Neural cell (in vitro differentiated cells): ENCODE measurements at regions not wholly inside any gene's neighbourhood (a gene's known extent, or its start where the extent isn't known, plus 50 kb on each side); places are given as distances from the start of the nearest gene placed in this dataset.

ENCODE experiments used
- H2AFZ ChIP-seq: fragments of 200-600, 300-800 bp; sonication (generic), shearing (Covaris generic); 2 replicates; pipeline ENCODE4 v1.6.0; 2014; ENCODE audit warnings: low read depth, mild to moderate bottlenecking, antibody characterized with exemption, low read length, moderate library complexity
- H3F3A ChIP-seq: fragments of 200-600 bp; shearing (Covaris generic); 2 replicates; pipeline ENCODE4 v1.6.1; 2016; ENCODE audit warnings: mild to moderate bottlenecking, moderate library complexity, mixed read lengths, antibody characterized with exemption, low read length; ENCODE audit not compliant: insufficient read depth, poor library complexity, severe bottlenecking
- H3K27ac ChIP-seq: fragments of 200-600, 300-800 bp; sonication (generic), shearing (Covaris generic); 2 replicates; pipeline ENCODE4 v1.5.1; 2014; ENCODE audit warnings: mild to moderate bottlenecking, low read length, moderate library complexity
- H3K27me3 ChIP-seq: fragments of 300-800, 200-600 bp; sonication (generic), shearing (Covaris generic); 2 replicates; pipeline ENCODE4 v1.6.0; 2014; ENCODE audit warnings: mild to moderate bottlenecking, low read depth, low read length, moderate library complexity; ENCODE audit not compliant: insufficient read depth
- H3K36me3 ChIP-seq: fragments of 300-800, 200-600 bp; sonication (generic), shearing (Covaris generic); 2 replicates; pipeline ENCODE4 v1.5.1; 2014; ENCODE audit warnings: mild to moderate bottlenecking, antibody characterized with exemption, low read length, moderate library complexity; ENCODE audit not compliant: insufficient read depth
- H3K4me2 ChIP-seq: fragments of 300-800, 200-600 bp; sonication (generic), shearing (Covaris generic); 2 replicates; pipeline ENCODE4 v1.6.0; 2014; ENCODE audit warnings: mild to moderate bottlenecking, low read length
- H3K4me3 ChIP-seq: fragments of 300-800, 200-600 bp; sonication (generic), shearing (Covaris generic); 2 replicates; pipeline ENCODE4 v1.5.1; 2014; ENCODE audit warnings: mild to moderate bottlenecking, low read length, moderate library complexity
- H3K79me2 ChIP-seq: fragments of 200-600 bp; shearing (Covaris generic); replicated peaks from 2 replicates; pipeline ENCODE4 v1.6.0; 2014; ENCODE audit warnings: mild to moderate bottlenecking, low read length, moderate library complexity; ENCODE audit not compliant: insufficient read depth
- H3K9ac ChIP-seq: fragments of 300-800, 200-600 bp; sonication (generic), shearing (Covaris generic); 2 replicates; pipeline ENCODE4 v1.6.1; 2016; ENCODE audit warnings: mild to moderate bottlenecking, low read length, mixed read lengths
- H3K9me2 ChIP-seq: fragments of 200-600 bp; shearing (Covaris generic); 2 replicates; pipeline ENCODE4 v1.6.1; 2016; ENCODE audit warnings: mild to moderate bottlenecking, low read length, mixed read lengths; ENCODE audit not compliant: insufficient read depth
- H3K9me3 ChIP-seq: fragments of 200-600, 300-800 bp; sonication (generic), shearing (Covaris generic); 2 replicates; pipeline ENCODE4 v1.6.1; 2016; ENCODE audit warnings: mild to moderate bottlenecking, mixed run types, low read length, moderate library complexity, mixed read lengths
- H4K20me1 ChIP-seq: fragments of 200-600 bp; shearing (Covaris generic); 2 replicates; pipeline ENCODE4 v1.6.1; 2016; ENCODE audit warnings: mild to moderate bottlenecking, mixed run types; ENCODE audit not compliant: insufficient read depth
- EP300 ChIP-seq: fragments of 450-650 bp; conservative IDR thresholded peaks from 2 replicates; pipeline ENCODE4 v1.6.1; 2014; ENCODE audit warnings: antibody characterized with exemption, mild to moderate bottlenecking, moderate library complexity; ENCODE audit not compliant: poor library complexity, severe bottlenecking
- EZH2 ChIP-seq: fragments of 200-600, 300-800 bp; shearing (Covaris generic), sonication (generic); IDR thresholded peaks from 2 replicates; pipeline ENCODE4 v1.6.1; 2014; ENCODE audit warnings: antibody characterized with exemption, low read length, borderline replicate concordance, mild to moderate bottlenecking; ENCODE audit not compliant: insufficient read depth, poor library complexity, severe bottlenecking
- MXI1 ChIP-seq: fragments of 450-650 bp; conservative IDR thresholded peaks from 2 replicates; pipeline ENCODE4 v1.6.1; 2014; ENCODE audit warnings: antibody characterized with exemption, mild to moderate bottlenecking; ENCODE audit not compliant: poor library complexity, severe bottlenecking
- POLR2AphosphoS5 ChIP-seq: IDR thresholded peaks from 2 replicates; pipeline ENCODE4 v1.6.1; 2012
- RAD21 ChIP-seq: fragments of 450-650 bp; conservative IDR thresholded peaks from 2 replicates; pipeline ENCODE4 v1.6.1; 2014; ENCODE audit warnings: antibody characterized with exemption, mild to moderate bottlenecking, moderate library complexity
- SMC3 ChIP-seq: fragments of 450-650 bp; conservative IDR thresholded peaks from 2 replicates; pipeline ENCODE4 v1.6.1; 2014; ENCODE audit warnings: antibody characterized with exemption, mild to moderate bottlenecking, moderate library complexity; ENCODE audit not compliant: poor library complexity
- TAF1 ChIP-seq: IDR thresholded peaks from 2 replicates; pipeline ENCODE4 v1.6.1; 2012; ENCODE audit warnings: low read depth
- TF ChIP-seq, protein P1 (sequence below): fragments of 450-650 bp; IDR thresholded peaks from 2 replicates; pipeline ENCODE4 v1.5.1; 2014; ENCODE audit warnings: antibody characterized with exemption, mild to moderate bottlenecking, moderate library complexity; ENCODE audit not compliant: poor library complexity, severe bottlenecking
- TF ChIP-seq, protein P2 (sequence below): IDR thresholded peaks from 2 replicates; pipeline ENCODE4 v1.6.1; 2012; ENCODE audit warnings: borderline replicate concordance

- Histone ChIP-seq H3K27me3 (no peaks in the 10 kb centered on the region), H3F3A (no peaks in the 10 kb centered on the region), H3K4me2 (no peak overlapping the region), H3K79me2 (no peaks in the 10 kb centered on the region), H3K4me3 (no peak overlapping the region), H2AFZ (no peak overlapping the region), H3K9ac (no peak overlapping the region), H3K27ac (no peak overlapping the region), H3K9me2 (no peaks in the 10 kb centered on the region), H3K9me3 (no peaks in the 10 kb centered on the region), H3K36me3 (no peaks in the 10 kb centered on the region), H4K20me1 (no peaks in the 10 kb centered on the region)
- no peak for TF ChIP-seq RAD21
These were observed 230.2 kb downstream of the TENT4A start for GRCh38 chr5:6943197-6944112.

GRCh38 chr5:6948562-6948961, 235.3 kb downstream of the TENT4A start:
- Histone ChIP-seq H3K9ac (no peak overlapping the region), H3K9me3 (no peaks in the 10 kb centered on the region), H3K27me3 (no peaks in the 10 kb centered on the region), H4K20me1 (no peaks in the 10 kb centered on the region), H3K4me3 (no peak overlapping the region), H3K79me2 (no peaks in the 10 kb centered on the region), H2AFZ (no peak overlapping the region), H3K4me2 (no peak overlapping the region), H3K36me3 (no peaks in the 10 kb centered on the region), H3F3A (no peaks in the 10 kb centered on the region), H3K9me2 (no peaks in the 10 kb centered on the region), H3K27ac (no peak overlapping the region)
- TF ChIP-seq MXI1, result no peak
- no peak for TF ChIP-seq RAD21
- no peak for TF ChIP-seq POLR2AphosphoS5
- no peak for TF ChIP-seq EP300
- no peak for TF ChIP-seq SMC3
- no peak for TF ChIP-seq TAF1

DNA sequence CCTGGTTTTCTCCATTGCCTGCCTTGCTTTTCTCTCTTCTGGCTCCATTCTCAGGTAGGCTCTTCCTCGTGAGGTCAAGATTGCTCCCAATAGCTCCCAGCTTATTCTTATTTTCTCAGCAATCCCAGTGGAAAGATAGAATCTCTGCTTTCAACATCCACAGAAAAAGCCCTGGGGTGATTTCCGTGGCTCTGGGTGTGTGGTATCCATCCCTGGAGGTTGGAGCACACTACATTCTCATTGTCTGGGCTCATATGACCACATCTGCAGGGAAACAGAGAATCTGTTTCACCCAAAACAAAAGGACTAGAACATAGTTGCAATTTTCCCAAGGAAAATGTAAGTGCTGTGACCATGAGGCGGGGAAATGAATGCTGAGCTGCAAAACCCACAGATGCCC, 236.0 kb downstream of the TENT4A start:
- no peaks in the 10 kb centered on the region for H3K79me2 ChIP-seq
- no peak overlapping the region for H2AFZ ChIP-seq
- H4K20me1 ChIP-seq, result no peaks in the 10 kb centered on the region
- no peak for TF ChIP-seq EZH2
- no peak for TF ChIP-seq EP300
- no peak overlapping the region for H3K4me3 ChIP-seq
- no peaks in the 10 kb centered on the region for H3K36me3 ChIP-seq
- no peaks in the 10 kb centered on the region for H3K9me2 ChIP-seq
- no peaks in the 10 kb centered on the region for H3K27me3 ChIP-seq
- no peak overlapping the region for H3K9ac ChIP-seq
- H3K9me3 ChIP-seq, result no peaks in the 10 kb centered on the region
- H3F3A ChIP-seq, result no peaks in the 10 kb centered on the region
- no peak overlapping the region for H3K27ac ChIP-seq
- H3K4me2 ChIP-seq, result no peak overlapping the region

- Histone ChIP-seq H3F3A (no peaks in the 10 kb centered on the region), H3K79me2 (no peaks in the 10 kb centered on the region), H3K4me3 (no peak overlapping the region), H3K4me2 (no peak overlapping the region), H3K36me3 (no peaks in the 10 kb centered on the region), H3K9me3 (no peaks in the 10 kb centered on the region), H3K9ac (no peak overlapping the region), H2AFZ (no peak overlapping the region), H3K9me2 (no peaks in the 10 kb centered on the region), H4K20me1 (no peaks in the 10 kb centered on the region), H3K27ac (no peak overlapping the region), H3K27me3 (no peaks in the 10 kb centered on the region)
- TF ChIP-seq, protein P1, sequence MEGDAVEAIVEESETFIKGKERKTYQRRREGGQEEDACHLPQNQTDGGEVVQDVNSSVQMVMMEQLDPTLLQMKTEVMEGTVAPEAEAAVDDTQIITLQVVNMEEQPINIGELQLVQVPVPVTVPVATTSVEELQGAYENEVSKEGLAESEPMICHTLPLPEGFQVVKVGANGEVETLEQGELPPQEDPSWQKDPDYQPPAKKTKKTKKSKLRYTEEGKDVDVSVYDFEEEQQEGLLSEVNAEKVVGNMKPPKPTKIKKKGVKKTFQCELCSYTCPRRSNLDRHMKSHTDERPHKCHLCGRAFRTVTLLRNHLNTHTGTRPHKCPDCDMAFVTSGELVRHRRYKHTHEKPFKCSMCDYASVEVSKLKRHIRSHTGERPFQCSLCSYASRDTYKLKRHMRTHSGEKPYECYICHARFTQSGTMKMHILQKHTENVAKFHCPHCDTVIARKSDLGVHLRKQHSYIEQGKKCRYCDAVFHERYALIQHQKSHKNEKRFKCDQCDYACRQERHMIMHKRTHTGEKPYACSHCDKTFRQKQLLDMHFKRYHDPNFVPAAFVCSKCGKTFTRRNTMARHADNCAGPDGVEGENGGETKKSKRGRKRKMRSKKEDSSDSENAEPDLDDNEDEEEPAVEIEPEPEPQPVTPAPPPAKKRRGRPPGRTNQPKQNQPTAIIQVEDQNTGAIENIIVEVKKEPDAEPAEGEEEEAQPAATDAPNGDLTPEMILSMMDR, result no peak
- TF ChIP-seq EP300 (no peak), POLR2AphosphoS5 (no peak), MXI1 (no peak), RAD21 (no peak), EZH2 (no peak), SMC3 (no peak), TAF1 (no peak)
- TF ChIP-seq, protein P2, sequence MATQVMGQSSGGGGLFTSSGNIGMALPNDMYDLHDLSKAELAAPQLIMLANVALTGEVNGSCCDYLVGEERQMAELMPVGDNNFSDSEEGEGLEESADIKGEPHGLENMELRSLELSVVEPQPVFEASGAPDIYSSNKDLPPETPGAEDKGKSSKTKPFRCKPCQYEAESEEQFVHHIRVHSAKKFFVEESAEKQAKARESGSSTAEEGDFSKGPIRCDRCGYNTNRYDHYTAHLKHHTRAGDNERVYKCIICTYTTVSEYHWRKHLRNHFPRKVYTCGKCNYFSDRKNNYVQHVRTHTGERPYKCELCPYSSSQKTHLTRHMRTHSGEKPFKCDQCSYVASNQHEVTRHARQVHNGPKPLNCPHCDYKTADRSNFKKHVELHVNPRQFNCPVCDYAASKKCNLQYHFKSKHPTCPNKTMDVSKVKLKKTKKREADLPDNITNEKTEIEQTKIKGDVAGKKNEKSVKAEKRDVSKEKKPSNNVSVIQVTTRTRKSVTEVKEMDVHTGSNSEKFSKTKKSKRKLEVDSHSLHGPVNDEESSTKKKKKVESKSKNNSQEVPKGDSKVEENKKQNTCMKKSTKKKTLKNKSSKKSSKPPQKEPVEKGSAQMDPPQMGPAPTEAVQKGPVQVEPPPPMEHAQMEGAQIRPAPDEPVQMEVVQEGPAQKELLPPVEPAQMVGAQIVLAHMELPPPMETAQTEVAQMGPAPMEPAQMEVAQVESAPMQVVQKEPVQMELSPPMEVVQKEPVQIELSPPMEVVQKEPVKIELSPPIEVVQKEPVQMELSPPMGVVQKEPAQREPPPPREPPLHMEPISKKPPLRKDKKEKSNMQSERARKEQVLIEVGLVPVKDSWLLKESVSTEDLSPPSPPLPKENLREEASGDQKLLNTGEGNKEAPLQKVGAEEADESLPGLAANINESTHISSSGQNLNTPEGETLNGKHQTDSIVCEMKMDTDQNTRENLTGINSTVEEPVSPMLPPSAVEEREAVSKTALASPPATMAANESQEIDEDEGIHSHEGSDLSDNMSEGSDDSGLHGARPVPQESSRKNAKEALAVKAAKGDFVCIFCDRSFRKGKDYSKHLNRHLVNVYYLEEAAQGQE, result no peak
These were observed 237.0 kb downstream of the TENT4A start for GRCh38 chr5:6950250-6950649.
